GM18505 (cell line): ENCODE measurements at regions not wholly inside any gene's neighbourhood (a gene's known extent, or its start where the extent isn't known, plus 50 kb on each side); places are given as distances from the start of the nearest gene placed in this dataset.
"Not testable (repeated sequence)": the region's sequence is repeated elsewhere in the genome, so short reads cannot be mapped to it uniquely, and the experiment has no call there.

ENCODE experiments used
- ATAC-seq: cut with Tn5 transposase; IDR thresholded peaks from one replicate; pipeline ENCODE4 v1.9.1; 2021; ENCODE audit not compliant: unreplicated experiment
- POLR2A ChIP-seq: IDR thresholded peaks from 4 replicates; pipeline ENCODE4 v1.6.1; 2011; ENCODE audit warnings: borderline replicate concordance; ENCODE audit not compliant: insufficient read depth, insufficient read length; ENCODE audit errors: extremely low read depth

- no peak for ATAC-seq
- TF ChIP-seq POLR2A, result no peak
These were observed 354.0 kb downstream of the CCDC85A start for GRCh38 chr2:56537756-56538155.

- no peak for ATAC-seq
- no peak for TF ChIP-seq POLR2A
These were observed 355.8 kb downstream of the CCDC85A start for GRCh38 chr2:56539618-56540017.

GRCh38 chr2:56540467-56540866 is 356.7 kb downstream of the CCDC85A start:
- no peak for ATAC-seq
- no peak for TF ChIP-seq POLR2A

GRCh38 chr2:56540916-56541315 is 357.1 kb downstream of the CCDC85A start:
- TF ChIP-seq POLR2A, result no peak
- no peak for ATAC-seq

GRCh38 chr2:56542213-56542612 is 358.4 kb downstream of the CCDC85A start:
- ATAC-seq, result no peak
- TF ChIP-seq POLR2A, result no peak

- ATAC-seq, result no peak
- TF ChIP-seq POLR2A, result no peak
These were observed 381.4 kb downstream of the CCDC85A start for GRCh38 chr2:56565143-56565542.

- no peak for ATAC-seq
- TF ChIP-seq POLR2A, result no peak
These were observed 387.3 kb downstream of the CCDC85A start for GRCh38 chr2:56571074-56571473.

GRCh38 chr2:56576001-56576400 is 392.2 kb downstream of the CCDC85A start:
- no peak for TF ChIP-seq POLR2A
- no peak for ATAC-seq

GRCh38 chr2:56580242-56580641 is 396.5 kb downstream of the CCDC85A start:
- no peak for TF ChIP-seq POLR2A
- no peak for ATAC-seq

GRCh38 chr2:56582570-56582969 is 398.8 kb downstream of the CCDC85A start:
- ATAC-seq, result no peak
- no peak for TF ChIP-seq POLR2A

GRCh38 chr2:56583796-56584315 is 400.1 kb downstream of the CCDC85A start:
- TF ChIP-seq POLR2A, result no peak
- no peak for ATAC-seq

- ATAC-seq, result no peak
- no peak for TF ChIP-seq POLR2A
These were observed 403.7 kb downstream of the CCDC85A start for GRCh38 chr2:56587456-56587855.

- no peak for TF ChIP-seq POLR2A
- ATAC-seq, result no peak
These were observed 405.4 kb downstream of the CCDC85A start for GRCh38 chr2:56589194-56589593.

GRCh38 chr2:56589835-56590234 is 406.0 kb downstream of the CCDC85A start:
- TF ChIP-seq POLR2A, result no peak
- ATAC-seq, result no peak

GRCh38 chr2:56590611-56591010 is 406.8 kb downstream of the CCDC85A start:
- no peak for TF ChIP-seq POLR2A
- ATAC-seq, result no peak

- ATAC-seq, result not testable (repeated sequence)
These were observed 422.3 kb downstream of the CCDC85A start for GRCh38 chr2:56606086-56606485.
